Activated CD8-positive, alpha-beta memory T cell treated with anti-CD3 and anti-CD28 coated beads, Interleukin-2, amount 50 U/mL, for 24 hours (primary cell): ENCODE measurements at regions not wholly inside any gene's neighbourhood (a gene's known extent, or its start where the extent isn't known, plus 50 kb on each side); places are given as distances from the start of the nearest gene placed in this dataset.

ENCODE experiments used
- DNase-seq: peaks from one replicate; pipeline ENCODE4 v3.0.0-alpha.2; 2020; ENCODE audit errors: extremely low read depth

DNA sequence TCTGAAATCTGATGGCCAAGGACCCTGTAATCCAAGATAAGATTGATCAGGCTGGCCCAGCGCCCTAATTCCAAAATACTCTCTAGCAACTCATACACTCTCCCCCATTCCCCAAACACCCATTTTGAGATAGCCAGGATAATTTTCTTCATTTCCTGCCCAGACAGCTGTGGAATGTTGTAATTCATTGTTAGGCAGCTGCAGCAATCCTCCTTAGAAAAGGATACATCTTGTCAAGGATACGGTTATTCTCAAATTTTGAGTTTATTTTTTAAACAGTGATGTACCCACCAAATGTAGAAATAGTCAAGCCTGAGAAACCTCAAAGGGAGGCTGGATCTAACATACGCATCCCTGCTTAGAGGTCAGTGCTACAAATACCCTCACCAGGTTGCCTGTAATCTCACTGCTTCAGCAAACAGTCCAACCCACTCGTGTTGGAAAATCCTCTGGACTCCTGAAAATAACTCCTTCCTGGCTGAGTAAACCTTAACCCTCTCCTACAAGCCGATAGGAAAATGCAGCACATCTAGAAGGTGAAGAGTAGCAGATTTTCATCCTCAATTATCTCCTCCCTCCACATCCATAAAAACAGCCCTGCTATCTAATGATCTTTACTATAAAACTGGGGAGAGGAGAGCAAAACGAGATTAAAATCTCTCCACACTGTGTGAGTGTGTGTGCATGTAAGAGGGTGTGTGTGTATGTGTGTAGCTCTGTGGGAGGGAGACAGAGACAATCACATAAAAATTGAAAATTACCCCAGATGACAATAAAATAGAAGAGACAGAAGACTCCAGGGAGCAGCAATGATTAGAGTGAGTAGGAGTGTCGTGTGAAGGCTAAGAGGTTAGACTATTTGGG, 683.1 kb downstream of the DIAPH3 start:
- no peak for DNase-seq

DNA sequence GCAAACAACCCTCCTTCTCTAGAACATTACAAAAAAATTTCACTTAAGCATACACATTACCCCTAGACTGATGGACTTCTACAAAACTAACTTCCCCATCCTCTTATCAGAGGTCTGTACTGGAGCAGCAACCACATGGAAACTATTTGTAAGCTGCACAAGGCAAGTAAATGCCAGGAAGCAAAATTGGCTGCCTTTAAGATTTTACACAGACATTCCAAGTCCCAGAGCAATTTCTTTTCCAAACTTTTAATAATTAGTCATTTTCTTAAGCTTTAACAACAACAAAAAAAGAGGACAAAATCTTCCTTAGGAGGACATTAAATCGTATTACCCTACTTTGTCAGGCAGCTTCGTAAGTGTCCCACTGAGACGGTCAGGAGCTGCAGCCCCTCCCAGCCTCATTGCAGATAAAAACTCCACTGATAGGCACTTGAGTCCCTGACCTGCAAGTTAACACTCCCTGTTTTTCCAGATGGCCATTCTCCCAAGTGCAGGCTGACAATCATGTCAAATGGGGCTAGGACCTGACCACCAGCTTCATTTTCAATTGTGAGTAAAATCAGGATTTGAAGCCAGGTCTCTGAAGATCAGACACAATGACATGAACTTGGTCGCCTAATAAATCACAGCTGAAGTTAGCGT, 680.1 kb downstream of the DIAPH3 start:
- DNase-seq = no peak

DNA sequence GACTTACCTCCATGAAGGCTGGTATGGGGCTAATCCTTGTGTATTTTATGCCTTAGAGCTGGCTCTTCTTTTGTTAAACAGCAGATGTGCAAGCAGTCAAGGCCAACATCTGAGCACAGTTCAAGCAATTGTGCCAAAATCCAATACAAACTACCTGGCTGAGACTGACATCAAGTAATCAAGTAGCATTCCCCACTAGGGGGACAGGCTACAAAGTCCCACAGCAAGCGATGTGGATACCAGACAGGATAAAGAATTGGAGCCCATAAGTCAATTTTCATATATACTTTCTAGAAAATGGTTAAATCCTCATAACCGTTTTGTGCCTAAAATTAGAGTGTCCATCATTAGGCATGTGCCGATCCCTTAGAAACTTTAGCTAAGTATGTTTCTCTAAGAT, 675.8 kb downstream of the DIAPH3 start:
- no peak for DNase-seq

DNA sequence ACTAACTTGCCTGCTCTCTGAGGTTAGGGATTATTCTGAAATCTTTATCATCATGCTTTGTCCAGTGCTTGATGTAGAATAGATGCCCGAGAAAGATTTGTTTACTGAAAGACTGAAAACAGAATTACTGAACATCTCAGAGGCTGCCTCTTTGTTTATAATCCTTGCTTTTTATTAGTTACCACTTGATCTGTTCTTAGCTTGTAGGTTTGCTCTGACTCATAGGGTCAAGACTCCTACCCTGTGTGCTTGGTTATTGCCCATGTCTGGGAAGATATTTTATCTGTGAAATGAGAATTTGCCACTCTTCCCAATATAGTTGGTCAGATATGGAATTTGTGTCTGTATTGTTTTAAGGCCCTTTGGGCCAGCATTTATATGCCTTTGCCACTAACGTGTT, 675.3 kb downstream of the DIAPH3 start:
- DNase-seq = no peak

DNA sequence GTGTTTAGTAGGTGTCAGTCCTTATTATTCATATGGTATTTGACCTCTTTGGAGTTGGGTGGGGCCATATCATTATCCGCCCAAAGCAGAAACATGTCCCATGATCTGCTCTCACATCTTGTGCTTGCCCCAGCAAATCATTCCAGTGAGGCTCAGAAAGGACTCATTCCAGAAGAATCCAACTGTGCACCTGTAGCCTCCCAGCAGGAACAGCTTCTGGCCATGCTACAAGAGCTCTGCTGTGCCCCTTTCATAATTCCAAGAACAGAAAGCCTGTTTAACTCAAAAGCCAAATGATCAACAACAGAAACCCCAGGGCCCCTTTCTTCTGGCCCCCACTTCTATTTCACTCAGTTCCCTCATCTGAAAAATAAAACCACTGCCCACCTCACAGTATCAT, 673.1 kb downstream of the DIAPH3 start:
- DNase-seq = no peak

DNA sequence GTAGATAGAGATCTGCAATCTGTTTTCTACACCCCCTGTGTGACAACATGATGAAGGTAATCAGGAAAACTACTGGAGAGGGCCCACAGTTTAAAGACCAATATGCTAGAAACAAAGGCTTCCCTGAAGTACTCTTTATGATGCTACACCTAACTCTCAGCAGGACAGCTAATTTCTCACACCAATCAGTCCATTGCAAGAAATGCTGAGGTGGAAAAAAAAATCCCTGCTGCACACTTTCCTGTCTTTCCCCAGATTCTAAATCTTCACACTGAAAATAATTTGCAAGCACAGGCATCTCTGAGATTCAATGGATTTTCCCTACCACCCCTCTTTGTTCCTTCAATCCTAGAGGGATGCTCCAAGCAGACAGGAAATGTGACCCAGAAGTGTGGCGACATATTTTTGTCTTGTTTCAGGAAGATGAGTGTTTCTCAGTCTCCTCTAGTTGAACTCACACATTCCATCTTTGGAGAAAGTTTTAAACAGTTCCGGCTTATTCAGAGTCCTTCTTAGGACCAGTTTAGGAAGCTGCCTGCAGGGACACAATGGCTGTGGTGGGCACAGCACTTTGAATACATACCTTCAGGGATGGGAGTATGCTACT, 671.6 kb downstream of the DIAPH3 start:
- no peak for DNase-seq

DNA sequence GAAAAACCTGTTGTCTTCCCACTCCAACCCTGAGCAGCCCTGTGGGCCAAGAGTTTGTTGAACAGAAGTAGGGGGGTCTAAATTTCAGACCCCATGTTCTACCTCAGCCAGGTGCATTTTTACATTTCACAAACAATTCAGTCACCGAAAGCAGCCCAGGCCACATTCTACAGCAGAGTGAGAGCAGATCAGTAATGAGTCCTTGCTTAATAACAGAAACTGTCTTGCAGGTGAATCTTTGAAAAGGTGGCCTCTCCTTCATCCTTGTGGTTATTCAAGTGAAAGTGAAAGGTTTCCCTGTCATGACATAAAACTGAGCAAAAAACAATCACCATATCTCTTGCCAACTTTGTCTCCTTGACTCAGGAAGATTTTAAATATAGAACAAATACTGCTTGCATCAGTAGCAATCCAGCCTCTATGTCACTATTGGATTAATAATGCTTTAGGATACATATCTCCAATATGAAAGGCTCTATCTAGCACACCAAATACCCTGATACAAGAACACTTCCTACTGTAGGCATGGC, 670.2 kb downstream of the DIAPH3 start:
- DNase-seq = no peak

DNA sequence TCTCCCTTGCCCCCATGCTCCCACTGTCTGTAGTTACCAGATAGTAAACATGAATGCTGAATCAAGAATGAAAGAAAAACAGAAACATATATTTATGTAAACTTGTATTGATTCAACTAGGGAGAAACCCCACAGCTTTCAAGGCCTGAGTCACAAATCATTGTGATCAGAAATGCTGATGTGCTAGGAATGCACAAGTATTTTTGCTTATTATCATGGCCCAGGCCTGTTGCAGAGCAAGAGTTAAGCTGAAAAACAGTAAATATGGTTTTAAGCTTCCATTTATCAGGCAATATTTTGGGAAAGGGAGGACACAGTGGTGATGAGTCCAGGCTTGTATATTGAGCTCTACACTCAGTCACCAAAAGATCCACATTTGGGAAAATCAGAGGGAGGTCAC, 669.6 kb downstream of the DIAPH3 start:
- DNase-seq = no peak

DNA sequence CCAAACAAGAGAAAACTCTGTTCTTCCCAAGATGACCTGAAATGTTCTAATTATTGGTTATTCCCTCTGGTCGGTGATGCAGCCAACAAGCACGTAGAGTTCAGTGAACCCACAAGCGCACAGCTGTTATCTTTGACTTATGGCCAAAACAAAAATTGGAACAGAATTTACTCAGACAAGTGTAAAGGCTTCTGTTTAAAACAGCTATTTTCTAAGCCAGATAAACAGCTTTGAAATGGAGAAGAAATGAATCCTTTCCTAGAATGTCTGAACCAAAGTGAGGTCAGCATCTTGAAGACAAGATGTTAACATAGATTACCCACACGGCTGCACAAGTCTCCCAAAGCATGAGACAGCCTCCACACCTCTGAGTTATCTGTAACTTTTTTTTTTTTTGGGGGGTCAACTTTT, 669.2 kb downstream of the DIAPH3 start:
- no peak for DNase-seq

DNA sequence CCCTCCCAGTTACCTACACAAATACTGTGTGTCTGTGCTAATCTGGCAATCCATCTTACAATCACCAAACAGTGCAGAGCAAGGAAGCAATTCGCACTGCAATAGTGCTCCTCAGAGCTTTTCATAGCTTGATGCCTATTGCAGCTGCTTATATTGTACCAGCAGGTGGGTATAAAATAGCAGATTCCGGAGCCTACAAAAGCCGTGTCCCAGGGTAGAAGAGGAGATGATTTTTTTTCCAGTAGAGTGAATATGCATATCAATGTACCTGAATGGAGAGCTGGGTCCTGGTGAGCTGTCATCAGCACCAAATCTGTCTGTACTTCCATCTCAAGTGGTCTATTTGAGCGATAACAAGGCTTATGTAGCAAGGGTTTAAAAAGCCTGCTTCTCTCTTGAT, 668.4 kb downstream of the DIAPH3 start:
- DNase-seq = no peak

DNA sequence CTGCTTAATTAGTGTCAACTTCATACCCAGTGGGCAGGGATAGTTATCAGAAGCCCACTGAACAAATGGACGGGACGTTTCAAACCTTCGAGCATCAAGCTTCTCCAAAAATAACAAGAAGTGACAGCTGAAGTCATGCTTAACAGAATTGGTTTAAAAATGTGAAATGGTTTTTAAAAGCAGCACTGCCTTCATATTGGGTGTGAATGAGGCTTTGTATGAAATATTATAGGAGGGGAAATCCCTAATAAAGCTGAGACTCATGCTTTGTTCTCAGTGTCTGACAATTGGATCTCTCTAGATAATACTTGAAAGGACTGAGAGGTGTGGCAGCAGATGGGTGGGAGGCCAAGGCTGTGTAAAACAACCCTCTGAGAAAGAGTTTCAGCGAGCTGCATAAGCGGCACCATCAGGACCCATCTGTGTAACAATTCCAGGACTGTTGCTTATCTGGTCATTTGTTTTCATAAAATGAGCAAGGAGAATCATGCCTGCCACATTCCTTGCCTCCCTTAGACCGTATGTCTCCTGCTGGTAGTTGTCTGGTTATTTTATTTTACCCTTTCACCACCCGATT, 667.7 kb downstream of the DIAPH3 start:
- no peak for DNase-seq

DNA sequence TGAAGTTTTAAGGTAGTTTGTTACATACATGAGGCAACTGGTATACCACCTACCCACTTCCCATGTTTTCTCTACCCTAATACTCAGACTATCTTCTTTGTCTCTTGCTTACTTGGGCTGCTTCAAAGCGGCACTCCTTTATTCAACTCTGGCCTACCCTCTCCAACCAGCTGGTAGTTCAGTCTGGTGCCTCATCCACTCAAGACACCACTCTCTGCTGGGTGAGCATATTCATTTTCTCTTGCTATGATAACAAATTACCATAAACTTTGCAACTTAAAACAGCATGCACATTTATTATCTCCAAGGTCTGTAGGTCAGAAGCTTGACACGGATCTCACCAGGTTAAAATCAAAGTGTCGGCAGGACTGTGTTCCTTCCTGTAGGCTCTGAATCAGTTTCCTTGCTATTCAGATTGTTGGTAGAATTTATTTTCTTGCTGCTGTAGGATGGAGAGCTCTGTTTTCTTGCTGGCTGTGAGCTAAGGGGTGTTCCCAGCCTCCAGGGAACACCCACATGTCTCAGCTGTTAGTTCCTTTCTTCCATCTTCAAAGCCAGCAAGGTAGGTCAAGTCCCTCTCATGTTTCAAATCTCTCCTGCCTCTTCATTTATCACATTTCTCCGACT, 666.0 kb downstream of the DIAPH3 start:
- DNase-seq = no peak

DNA sequence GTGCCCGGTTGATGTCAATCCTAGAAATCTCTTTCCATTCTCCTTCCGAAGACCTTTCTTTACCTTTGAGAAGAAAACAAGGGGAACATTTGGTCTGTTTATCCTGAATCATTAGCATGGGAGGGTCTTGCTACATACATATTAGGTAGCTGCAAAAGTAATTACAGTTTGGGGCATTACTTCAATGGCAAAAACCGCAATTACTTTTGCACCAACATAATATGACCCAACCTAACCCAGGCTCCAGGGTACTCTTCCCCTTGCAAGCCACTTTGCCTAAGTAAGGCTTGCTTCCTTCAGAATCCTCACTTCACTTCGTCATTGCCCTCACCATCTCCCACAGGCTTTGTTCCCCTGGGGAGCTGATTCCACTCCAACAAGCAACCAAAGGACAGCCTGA, 662.7 kb downstream of the DIAPH3 start:
- DNase-seq = no peak

DNA sequence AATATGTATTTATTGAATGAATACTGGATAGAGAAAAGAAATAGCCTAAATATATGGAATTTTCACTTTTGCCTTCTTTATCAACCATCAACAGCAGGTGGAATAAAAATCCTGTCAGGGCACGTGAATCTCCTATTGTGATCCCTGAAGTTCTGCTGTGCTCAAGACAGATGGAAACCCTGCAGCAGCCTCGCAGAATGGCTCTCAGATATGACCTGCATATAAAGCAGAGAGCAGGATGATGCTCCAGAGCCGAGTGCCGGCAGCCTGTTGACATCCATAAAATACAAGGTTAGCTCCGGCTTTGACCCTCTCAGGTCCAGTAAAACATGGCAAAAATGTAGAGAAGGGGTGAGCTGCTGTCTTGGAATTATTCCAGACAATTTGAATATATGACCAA, 659.3 kb downstream of the DIAPH3 start:
- DNase-seq = no peak

DNA sequence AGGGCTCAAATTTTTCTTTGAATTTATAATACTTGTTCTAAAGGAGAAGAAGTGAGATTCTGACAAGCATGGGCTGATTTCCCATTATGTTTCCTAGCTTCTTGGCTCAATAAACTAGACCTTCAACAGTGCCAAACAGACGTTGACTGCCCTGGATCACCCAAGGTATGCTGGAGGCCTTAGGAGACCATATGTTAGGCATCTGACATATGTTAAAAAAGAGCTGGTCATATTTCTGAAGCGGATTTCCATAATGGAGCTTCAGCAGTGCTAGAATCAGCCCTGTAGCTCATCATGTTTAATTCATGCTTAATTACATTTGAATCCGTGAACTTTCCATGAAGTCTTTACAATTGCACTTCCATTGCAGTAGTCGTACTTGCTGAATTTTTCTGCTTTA, 653.3 kb downstream of the DIAPH3 start:
- DNase-seq = no peak

DNA sequence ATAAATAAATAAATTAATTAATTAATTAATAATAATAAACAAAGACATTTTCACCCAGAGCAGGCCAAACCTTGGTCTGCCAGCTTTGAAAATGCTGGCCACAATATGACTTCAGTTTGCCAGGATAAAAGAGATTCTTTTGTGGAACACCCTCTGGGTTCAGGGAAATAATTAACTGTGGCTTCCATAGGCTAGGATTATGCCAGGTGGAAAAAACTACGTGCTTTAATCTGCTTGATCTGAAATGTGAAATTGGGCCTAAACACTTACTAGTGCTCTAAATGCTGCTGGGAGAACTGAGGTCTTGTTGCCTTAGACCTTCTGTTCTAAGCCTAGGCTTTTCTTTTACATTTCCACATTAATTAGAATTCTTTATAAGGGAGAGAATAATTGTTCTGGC, 650.0 kb downstream of the DIAPH3 start:
- no peak for DNase-seq

DNA sequence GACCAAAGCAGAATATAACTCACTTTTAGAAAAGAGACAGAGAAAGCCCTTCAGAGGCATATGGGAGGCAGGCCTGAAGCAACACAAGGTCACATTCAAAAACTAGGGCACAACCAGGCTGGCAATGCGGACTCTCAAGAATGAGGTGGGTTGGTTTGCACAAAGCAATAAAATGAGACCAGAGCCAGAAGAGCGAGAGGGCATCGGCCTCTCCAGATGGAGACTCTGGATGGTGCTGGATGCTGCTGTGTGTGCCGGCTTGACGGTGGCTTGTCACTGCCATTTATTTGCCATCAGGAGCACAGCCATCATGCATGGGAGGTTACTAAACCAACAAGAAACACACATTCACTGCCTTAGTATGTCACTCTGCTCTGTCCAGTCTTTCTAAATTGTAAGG, 649.4 kb downstream of the DIAPH3 start:
- DNase-seq = no peak

DNA sequence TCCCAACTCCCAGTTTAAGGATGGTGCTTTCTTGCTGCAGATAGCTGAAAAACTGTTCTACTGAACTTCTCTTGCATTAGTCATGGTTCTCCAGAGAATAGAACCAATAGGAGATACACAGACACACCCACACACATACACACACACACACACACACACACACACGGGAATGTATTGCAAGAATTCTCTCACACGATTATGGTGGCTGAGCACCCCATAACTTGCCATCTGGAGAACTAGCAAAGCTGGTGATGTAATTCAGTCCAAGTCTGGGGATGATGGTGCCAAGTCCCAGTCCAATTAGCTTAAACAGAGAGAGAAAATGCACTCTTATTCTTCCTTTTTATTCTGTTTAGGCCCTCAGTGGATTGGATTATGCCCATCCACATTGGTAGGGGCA, 643.9 kb downstream of the DIAPH3 start:
- no peak for DNase-seq

DNA sequence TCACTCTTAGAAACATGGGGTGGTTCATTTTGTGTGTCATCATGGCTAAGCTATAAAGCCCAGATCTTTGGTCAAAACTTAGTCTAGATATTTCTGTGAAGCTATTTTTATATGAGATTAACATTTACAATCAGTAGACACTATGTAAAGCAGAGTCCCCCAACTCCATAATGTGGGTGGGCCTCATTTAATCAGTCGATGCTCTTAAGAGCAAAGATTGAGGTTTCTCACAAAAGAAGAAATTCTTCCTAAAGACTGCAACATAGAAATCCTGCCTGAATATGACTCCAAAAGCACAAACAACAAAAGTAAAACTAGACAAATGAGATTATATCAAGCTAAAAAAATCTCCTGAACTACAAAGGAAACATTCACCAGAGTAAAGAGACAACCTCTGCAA, 642.2 kb downstream of the DIAPH3 start:
- no peak for DNase-seq

DNA sequence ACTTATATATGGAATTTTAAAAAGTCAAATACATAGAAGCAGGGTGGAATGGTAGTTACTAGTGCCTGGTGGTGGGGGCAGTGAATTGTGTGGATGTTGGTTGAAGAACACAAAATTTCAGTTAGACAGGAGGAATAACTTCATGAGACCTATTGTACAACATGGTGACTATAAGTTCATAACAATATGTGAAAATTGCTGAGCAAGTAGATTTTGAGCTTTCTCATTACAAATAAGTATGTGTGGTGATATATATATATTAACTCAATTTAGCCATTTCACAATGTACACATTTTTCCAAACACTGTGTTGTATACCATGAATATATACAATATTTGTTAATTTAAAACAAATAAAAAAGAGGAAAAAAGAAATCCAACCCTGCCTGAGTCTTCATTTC, 641.1 kb downstream of the DIAPH3 start:
- no peak for DNase-seq

DNA sequence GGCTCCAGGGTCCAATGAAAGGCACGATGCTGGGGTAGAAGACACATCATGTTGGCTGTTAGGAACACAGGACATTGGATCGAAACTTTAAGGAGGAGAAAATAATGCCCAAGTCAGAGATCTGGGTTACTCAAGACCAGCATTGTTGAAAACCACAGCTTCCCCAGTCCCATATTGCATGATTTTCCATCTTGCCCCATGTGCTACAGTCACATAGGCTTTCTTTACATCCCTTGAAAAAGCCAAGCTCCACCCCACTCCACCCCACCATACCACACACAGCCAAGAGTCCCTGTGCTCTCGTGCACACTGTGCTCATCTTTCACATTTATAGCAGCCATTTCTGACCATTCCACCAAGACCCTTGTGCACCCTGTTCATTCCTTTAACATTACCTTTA, 636.2 kb downstream of the DIAPH3 start:
- no peak for DNase-seq

DNA sequence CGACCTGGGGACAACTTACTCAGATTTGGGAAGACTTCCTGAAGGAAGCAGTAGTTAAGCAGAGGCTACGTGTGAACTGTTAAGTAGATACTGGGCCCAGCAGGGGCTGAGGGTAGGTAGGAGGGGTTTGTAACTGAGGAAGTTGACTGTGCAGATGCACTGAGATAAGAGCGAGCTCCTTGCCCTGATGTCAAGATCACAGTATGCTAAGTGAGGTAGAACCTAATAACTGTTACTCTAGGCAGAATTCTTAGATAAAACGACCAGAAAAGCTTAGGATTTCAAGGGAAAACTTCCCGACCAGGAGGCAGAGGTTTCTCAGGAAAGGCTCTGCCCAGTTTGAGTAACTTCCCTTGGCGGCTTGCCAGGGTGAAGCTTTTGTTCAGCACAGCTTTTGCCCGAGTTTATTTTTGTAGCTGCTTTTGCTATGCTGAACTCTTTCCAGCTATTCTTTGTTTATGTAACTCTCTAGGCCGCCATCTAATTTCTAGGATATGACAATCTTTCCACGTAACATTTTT, 632.1 kb downstream of the DIAPH3 start:
- DNase-seq = no peak
